ENCODE measurements at regions not wholly inside any gene's neighbourhood (a gene's known extent, or its start where the extent isn't known, plus 50 kb on each side); places are given as distances from the start of the nearest gene placed in this dataset.

GRCh38 chr2:228507870-228508269 is 326.4 kb upstream of the SPHKAP start:
- TF ChIP-seq, protein P1, sequence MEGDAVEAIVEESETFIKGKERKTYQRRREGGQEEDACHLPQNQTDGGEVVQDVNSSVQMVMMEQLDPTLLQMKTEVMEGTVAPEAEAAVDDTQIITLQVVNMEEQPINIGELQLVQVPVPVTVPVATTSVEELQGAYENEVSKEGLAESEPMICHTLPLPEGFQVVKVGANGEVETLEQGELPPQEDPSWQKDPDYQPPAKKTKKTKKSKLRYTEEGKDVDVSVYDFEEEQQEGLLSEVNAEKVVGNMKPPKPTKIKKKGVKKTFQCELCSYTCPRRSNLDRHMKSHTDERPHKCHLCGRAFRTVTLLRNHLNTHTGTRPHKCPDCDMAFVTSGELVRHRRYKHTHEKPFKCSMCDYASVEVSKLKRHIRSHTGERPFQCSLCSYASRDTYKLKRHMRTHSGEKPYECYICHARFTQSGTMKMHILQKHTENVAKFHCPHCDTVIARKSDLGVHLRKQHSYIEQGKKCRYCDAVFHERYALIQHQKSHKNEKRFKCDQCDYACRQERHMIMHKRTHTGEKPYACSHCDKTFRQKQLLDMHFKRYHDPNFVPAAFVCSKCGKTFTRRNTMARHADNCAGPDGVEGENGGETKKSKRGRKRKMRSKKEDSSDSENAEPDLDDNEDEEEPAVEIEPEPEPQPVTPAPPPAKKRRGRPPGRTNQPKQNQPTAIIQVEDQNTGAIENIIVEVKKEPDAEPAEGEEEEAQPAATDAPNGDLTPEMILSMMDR (conservative IDR thresholded peaks at IDR 0.05 in 1 of 2, IDR thresholded peaks at IDR 0.05 in 1 of 2; ENCODE audit: low read depth in 1 of 2, low read length in 2 of 2): no peak
- no peak for TF ChIP-seq EZH2 (IDR thresholded peaks at IDR 0.05; ENCODE audit: low read length, missing control alignments)
